GM19463 (cell line): ENCODE measurements at regions not wholly inside any gene's neighbourhood (a gene's known extent, or its start where the extent isn't known, plus 50 kb on each side); places are given as distances from the start of the nearest gene placed in this dataset.

Experiments used
- ATAC-seq: cut with Tn5 transposase; IDR thresholded peaks from one replicate; pipeline ENCODE4 v1.9.1; 2021; ENCODE audit warnings: mild to moderate bottlenecking, moderate library complexity; ENCODE audit not compliant: unreplicated experiment

DNA sequence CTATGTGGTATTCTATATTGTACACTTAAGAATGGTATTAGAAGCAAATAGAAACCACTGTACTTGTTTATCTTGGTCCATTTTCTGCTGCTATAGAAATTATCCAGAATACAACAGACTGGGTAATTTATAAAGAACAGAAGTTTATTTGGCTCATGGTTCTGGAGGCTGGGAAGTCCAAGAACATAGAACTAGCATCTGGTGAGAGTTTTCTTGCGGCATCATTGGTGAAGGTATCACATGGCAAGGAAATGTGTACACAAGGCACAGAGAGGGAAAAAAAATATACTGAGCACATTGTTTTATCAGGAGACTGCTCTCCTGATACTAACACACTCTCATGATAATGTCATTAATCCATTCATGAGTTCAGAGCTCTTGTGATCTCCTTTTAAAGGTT is 130.3 kb upstream of the STXBP6 start:
- ATAC-seq = no peak

DNA sequence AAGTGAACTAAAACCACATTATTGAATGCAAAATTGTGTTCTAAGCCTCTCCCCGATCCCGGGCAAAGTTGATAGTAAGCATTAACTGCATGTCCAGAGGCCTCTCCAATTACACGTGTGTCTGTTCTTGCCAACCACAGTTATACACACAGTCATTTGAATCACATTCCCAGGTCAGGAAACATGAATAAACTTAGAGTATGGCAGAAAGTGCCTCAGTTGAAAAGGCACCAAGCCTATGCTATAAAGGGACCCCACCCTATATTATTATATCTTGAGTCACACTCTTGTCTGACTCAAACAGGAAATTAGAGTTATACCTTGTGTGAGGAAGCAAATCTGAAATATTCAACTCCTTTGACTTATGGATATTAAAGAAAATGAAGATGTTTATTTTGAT is 128.3 kb upstream of the STXBP6 start:
- no peak for ATAC-seq

DNA sequence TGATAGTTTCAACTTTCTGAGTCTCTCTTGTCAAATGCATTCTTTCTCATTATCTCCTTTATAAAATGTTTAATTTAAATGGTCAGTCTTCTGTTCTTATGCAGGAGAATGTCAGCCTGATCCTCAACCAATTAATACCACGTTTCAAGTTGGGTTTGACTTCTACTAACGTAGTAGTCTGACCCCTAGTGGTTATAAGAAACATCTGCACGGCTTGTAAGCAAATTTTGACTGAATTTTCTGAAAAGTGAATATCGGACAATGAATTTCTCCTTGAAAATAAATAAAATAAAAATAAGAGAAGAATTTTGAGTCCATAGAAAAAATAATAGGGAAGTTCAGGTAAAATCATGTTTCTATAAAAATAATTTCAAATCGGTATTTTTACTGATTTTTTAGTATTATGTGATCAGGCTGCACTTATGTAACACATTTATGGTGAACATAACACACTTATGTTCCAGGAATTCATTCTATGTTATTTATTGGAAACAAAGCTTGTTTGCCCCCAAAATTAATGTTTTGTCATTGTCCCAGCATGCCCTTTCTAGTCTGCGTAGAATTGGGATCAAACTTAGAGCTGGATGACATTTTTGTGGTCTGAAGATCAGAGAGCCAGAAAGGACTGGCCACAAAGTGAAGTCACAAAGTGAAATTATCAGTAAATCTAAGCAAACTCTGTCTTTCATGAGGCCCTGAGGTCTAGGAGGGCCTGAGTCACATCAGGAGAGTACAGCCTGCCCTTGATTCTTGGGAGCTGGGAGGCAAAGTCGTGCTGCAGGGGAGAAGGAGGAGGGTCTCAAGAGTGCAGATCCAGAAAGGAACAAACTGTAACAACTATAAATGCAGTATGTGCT is 101.2 kb upstream of the STXBP6 start:
- no peak for ATAC-seq

DNA sequence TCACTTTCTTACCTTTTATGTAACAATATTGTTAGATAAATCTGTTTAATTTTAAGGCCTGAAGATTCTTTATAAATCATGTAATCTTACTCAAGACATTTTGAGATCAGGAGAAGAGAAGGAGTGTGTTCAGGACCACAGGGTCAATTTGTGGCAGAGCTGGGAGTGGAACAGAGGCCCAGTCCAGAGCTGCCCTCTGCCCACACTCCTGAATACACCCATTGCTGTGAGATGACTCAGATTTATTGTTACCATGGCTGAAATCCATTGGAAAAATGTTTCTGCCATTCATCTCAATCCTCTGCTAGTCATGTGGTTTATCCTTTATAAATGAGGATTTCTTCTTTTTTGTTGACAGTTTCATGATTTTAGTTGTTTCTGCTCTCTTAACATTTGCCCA is 100.5 kb upstream of the STXBP6 start:
- no peak for ATAC-seq

DNA sequence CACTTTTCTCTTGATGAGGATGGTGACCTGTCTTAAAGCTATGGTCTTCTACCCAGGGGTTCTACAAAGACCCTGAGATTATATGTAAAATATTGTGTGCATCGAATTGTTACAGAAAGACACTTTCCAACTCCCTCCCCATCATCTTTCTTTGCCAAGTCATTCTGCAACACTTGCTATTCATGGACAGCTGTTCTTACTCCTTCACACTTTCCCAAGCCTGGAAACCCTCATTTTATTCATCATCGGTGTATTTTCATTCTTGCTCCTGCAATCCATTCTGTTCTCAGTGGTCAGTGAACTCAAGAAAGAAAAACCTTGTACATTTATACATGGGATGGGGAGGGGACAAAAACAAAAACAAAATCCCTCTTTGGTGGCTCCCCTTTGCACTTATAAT is 90.5 kb upstream of the STXBP6 start:
- no peak for ATAC-seq

DNA sequence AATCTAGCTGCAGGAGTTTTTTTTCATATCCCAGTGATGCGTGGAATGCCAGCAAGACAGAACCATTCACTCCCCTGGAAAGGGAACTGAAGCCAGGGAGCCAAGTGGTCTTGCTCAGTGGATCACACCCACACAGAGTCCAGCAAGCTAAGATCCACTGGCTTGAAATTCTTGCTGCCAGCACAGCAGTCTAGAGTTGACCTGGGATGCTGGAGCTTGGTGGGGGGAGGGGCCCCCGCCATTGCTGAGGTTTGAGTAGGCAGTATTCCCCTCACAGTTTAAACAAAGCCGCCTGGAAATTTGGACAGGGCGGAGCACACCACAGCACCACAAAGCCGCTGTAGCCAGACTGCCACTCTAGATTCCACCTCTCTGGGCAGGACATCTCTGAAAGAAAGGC is 86.9 kb upstream of the STXBP6 start:
- no peak for ATAC-seq

DNA sequence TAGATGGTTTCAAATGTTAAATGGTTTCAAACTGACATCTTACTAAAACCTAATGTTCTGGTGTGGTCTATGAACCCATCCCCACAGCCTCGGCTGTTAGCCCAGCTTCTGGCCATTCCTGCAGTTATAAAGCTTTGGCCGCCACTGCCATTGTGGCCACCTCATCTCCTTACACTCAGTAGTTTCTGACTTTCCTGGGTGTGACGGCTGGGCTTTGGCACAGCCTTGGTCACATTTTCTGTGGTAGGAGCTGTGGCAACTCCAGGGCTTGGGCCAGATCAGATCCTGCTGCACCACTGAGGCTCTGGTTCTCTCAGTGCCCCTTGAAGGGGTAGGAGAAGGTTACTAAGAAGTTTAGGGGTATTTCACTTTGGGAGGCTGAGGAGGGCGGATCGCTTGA is 84.2 kb upstream of the STXBP6 start:
- no peak for ATAC-seq

DNA sequence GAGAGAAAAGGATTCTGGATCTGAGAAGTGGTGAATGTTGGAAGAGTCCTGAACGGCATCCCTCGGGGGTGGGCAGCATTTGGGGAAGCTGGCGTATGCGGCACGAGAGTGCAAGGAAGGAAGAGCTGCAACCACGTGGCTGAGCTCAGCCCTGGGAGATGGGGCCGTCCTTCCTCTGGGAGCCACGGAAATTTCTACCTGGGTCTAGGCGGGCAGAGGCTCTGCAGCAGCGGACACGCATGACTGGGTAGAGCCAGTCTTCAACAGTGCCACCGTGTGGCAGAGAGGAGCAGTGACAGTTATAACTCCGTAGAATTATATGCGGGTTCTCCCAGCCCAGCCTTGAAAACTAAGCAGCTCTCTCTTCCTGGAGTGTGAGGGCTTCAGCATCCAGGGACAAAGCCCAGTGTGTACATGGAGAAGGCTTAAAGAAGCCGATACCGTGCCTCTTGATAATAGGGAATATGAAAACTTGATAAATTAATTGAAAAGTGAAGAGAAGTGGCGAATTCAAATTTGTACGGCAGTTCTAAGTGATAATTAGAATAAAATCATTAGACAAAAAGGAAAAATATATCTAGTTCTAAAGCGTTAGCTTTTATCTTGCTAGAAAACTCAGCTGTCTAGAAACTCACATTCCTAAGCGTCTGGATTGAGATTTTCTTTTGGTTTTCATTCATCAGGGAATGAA is 82.9 kb upstream of the STXBP6 start:
- ATAC-seq = peak; percentile 94

DNA sequence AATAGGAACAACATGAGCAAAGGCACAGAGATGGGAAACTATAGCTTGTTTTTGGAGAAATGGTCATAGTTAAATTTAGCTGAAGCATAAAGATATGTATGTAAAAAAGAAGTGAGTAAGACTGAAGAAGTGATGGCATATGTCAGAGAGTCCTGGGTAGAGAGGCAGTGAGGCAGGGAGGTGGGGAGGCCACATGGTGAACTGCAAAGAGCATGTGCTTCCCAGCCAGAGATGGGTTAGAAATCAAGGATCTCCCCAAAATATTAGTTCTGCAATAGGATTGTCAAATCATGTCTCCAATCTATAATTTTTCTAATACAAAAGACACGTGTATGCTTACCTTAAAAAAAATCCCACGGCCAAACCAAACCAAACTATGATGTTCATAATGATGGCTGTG is 82.1 kb upstream of the STXBP6 start:
- no peak for ATAC-seq

DNA sequence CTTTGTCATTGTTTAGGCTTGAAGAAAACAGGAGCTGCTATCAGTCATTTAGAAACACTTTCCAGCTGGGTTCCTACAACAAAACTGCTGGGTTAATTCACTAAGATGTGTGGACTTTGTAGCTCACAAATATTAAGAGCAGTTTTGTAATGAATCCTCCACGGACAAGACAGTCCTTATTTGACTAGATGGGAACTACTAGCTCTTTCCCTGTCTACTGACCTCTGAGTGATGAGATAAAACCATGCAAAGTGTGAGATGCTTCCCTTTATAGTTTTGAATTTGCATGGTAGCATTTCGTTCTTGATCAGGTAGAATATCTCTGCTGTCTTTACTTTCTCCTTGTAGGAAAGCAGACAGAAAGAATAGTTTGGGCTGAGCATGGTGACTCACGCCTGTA is 72.9 kb upstream of the STXBP6 start:
- ATAC-seq = peak; percentile 64

DNA sequence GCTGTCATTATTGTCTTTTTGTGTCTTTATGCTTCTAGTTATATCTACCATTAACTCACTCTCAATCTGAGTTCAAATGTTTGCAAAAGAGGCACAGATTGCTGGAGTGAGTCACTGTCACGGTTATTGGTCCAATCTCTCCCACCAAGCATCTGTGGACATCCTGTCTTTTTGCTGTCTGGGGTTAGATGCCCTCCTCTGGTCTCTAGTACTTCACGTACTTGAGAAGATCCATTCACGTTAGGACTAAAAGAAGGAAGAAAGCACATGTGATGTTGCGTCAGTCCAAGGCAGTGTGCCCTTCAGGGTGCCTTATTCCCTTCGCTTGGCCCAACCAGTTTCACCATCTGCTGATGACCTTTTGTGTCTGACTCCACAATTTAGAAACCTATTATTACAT is 72.3 kb upstream of the STXBP6 start:
- no peak for ATAC-seq

DNA sequence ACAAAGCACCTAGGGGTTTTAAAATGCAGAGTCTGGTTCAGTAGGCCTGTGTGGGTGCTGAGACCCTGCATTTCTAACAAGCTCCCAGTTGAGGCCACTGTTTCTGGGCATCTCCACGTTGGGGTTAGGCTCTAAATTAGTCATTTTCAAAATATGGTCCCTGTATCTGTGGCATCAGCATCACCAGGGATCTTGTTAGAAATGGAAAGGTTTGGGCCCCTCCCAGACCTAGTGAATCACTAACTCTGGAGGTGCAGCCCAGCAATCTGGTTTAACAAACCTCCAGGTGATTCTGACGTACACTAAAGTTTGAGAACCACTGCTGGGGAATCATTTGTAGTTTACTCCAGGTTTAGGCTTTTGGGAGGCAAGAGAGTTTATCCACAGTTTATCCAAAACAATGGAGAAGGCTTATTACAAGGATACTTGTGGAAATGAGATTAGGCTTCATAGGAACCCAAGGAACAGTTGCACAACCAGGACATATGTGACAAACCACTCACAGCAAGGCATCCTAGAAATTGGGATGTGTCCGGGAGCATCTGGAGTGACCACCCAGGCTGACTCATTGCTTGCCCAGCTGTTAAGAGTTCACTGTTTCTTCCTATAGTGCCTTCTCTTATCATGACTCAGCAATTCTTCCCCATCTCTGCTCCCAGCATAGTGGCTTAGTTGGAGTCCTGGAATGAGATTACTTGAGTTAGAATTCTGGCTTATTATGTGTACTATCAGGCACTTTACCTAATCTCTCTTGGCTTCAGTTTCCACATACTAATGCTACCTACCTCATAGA is 71.6 kb upstream of the STXBP6 start:
- ATAC-seq = no peak

DNA sequence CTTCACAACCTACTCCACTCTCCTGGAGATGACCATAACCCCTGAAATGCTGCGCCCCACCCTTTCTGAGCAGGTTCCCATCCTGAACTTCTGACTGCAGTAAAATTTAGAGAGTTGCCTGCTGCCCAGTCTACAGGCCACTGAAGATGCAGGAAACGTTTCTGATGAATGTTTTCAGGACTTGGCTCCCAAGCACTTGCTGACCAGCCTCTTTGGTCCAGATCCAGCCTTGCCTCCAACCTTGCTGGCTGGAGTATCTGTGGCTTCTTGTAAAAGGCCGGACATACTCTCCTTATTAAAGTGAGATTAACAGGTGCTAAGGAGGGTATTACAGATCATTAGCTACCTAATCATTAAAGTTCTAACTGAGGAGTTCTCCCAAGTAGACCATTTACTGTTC is 70.3 kb upstream of the STXBP6 start:
- ATAC-seq = no peak

DNA sequence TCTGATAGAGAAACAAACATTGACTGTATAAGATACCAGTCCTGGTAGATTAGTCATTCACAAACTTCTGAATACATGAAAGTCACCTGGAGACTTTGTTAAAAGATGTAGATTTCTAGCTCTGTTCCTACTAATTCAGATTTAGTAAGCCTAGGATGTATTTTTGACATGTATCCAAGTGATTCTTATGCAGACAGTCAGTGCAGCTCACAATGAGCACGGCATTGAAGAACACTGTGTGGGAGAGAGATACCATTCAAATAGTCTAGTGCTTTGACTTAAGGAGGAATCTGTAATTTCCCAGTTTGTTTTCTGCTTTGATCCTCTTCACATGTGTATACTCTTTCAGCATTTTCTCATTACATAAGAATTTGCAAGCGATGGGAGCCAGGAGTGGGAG is 68.7 kb upstream of the STXBP6 start:
- ATAC-seq = no peak

DNA sequence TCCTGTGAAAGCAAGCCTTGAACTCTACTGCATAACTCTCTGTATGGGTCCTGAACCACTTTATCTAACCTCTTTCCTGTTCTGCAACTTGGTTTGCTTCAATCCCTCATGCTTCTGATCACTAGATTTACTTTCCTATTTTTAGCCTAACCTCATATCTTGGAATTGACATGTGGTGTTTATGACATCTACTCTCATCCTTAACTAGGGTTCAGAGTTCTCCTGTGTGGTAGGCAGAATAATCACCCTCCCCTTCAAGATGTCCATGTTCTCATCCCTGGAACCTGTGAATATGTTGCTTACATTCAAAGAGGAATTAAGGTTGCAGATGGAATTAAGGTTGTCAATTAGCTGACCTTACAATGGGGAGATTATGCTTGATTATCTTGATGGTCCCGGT is 67.4 kb upstream of the STXBP6 start:
- ATAC-seq = no peak

DNA sequence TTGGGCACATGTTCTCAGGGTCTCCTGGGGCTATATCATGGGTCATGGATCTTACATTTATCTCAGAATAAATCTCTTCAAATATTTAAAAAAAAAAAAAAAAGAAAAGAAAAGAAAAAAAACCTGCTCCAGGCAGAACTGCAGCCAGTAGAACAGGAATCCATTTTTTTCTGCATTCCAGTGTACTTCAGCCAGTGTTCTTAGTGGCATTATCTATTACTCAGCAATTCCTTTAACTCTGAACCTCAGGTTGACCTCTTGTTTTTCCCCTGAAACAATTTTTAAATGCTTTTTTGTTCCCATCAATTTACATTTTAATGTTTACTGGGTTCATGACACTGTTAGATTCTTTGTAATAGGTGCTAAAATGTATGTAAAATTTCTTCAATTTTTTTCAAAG is 66.7 kb upstream of the STXBP6 start:
- no peak for ATAC-seq

DNA sequence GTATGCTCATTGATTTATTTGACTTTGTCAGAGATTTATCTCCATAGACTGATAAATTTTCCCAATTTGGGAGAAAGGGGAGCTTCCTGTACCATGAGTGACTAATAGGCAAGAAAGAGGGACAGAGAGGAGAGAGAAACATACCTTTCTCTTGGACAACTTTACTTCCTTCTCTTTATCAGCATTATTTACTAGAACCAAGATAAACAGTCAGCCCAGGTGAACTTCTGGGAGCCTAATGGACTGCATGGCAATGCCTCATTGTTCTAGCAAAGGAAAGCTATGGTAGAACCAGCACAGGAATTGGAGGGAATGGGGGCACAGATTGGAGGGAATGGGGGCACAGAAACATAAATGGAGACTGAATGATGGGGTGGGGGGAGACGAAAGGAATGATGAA is 63.4 kb upstream of the STXBP6 start:
- no peak for ATAC-seq

DNA sequence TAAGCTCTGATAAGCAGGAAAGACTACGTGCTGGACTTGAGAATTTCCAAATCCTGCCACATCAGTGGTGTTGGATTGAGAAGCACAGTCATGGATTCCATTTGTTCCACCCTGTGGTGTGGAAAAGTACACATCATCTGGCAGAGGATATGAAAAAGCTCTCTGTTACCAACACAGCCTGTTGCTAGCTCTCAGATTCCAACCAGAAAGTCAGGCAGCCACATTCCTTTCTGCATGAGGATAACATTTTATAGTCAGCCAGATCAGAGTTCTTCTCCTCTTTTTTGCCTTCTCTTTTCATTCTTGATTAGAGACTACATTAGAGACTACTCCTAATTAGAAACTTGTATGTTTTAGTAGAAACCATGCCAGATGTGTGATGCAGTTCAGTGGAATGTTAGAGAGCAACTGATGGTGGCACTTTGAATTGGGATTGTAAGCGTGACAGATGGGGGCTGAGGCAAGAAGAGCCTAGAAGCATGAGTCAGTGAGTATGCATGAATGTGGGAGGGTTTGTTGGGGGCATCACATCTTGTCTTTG is 61.2 kb upstream of the STXBP6 start:
- ATAC-seq = no peak

DNA sequence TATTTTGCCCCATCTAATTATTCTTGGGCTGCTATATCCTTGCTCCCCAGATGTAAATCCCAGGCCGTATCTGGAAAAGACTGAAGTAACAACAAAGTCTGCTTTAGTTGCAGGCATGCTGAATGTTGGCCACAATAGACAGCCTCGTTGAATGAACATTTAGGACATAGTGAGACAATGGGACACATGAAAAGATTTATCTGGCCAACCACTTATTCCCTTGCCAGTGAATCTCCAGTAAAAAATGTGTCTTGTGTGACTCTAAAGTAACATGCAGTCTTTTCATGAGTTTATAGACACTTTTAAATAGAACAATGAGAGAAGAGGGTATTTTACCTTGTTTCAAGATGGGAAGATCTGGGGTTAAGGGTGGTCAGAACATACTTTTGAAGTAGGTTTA is 60.2 kb upstream of the STXBP6 start:
- no peak for ATAC-seq

DNA sequence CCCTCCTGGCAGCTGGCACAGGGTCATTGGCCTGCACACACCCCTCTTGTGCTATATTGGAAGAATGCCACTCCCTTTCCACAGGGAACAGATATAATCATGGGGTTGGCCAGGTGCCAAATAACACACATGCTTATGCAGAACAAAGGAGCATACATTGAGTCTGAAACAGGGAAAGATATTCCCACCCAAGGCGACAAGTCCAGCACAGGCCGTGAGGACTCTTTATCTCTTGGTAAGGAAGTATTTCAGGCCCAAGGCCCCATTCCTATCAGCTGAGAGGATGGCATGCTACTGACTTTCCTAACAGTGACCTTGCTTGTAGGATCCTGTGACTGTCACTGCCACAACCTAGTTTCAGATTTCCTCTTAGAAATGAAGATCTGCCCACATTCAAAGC is 59.0 kb upstream of the STXBP6 start:
- no peak for ATAC-seq

DNA sequence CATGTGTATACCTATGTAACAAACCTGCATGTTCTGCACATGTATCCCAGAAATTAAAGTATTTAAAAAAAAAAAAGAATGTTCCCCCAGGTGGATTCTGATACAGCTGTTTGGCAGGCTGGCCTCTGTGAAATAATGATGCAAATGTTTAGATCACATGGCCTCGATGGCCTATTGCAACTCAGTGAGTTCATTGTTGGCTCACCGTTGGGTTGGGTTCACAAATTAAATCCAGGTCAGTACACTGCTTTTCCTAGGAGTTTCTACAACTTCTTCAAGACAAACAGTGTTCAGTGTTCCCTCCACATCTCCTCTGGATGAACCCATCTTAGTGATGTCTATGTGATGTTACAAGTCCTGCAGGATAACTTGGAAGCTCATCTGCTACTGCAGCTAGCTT is 58.3 kb upstream of the STXBP6 start:
- no peak for ATAC-seq

DNA sequence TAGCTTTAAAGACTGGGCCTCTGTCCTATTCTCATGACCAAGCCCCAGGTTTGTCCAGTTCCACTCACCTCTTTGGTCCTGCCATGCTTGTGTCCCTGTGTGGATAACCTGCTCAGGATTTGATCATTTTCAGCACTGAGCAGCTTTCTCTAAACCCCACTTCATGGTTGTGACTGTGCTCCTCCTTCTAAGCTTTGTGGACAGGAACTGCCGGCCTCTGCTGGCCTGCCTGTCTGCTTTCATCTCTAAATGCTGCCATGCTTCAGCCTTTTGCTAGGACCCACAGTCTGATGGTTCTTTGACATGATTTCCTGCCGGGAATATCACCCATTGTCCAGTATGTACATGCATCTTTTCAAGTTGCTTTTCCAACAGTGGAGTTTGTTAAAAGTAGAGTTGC is 53.9 kb upstream of the STXBP6 start:
- no peak for ATAC-seq
